ENCODE measurements at regions not wholly inside any gene's neighbourhood (a gene's known extent, or its start where the extent isn't known, plus 50 kb on each side); places are given as distances from the start of the nearest gene placed in this dataset.

DNA sequence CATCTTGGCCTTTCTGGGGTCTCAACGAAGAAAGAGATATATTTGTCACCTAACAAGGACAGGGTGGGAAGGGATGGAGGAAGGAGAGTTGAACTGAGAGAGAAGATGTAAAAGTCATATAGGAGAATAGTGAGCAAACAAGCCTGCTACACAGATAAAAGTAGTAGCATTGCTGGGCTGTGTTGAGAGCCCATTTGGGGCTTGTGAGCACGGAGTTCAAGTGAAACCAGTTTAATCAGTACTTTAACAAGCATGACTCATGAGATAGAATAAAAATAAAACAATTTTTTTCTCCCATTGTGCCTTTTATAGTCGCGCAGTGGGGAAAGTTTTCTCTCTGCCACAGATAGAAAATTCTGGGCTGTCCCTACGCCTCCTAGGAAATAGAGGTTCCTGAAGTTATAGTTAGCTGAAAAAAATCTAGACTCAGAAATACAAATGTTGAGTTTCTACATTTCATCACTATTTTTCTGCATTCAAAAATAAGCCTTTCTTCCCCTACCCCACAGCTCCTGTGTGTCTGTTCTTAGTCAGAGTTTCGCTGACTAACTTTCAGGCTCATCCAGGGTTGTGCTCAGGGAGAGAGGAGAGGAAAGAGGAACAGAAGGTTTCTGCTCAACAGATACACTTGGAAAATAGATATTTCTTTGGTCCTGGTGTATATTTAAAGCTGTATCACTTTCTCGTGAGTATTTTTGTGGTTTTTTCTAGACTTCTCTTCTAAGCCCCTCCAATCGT is 395.8 kb upstream of the ADAMTSL1 start:
- DNase-seq (no peak), ATAC-seq (no peak)
- Histone ChIP-seq H3K27ac (no peak overlapping the region), H3K4me1 (no peaks in the 10 kb centered on the region), H3K27me3 (no peaks in the 10 kb centered on the region), H3K9me3 (no peaks in the 10 kb centered on the region), H3K4me3 (no peak overlapping the region), H3K36me3 (no peaks in the 10 kb centered on the region)
- intact Hi-C loops (cut with DNase I), result no loop called here
- TF ChIP-seq, protein P1, sequence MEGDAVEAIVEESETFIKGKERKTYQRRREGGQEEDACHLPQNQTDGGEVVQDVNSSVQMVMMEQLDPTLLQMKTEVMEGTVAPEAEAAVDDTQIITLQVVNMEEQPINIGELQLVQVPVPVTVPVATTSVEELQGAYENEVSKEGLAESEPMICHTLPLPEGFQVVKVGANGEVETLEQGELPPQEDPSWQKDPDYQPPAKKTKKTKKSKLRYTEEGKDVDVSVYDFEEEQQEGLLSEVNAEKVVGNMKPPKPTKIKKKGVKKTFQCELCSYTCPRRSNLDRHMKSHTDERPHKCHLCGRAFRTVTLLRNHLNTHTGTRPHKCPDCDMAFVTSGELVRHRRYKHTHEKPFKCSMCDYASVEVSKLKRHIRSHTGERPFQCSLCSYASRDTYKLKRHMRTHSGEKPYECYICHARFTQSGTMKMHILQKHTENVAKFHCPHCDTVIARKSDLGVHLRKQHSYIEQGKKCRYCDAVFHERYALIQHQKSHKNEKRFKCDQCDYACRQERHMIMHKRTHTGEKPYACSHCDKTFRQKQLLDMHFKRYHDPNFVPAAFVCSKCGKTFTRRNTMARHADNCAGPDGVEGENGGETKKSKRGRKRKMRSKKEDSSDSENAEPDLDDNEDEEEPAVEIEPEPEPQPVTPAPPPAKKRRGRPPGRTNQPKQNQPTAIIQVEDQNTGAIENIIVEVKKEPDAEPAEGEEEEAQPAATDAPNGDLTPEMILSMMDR (IDR thresholded peaks at IDR 0.05), result no peak

- H3K4me3 ChIP-seq, result no peak overlapping the region
- no peaks in the 10 kb centered on the region for H3K9me3 ChIP-seq
- no peaks in the 10 kb centered on the region for H3K36me3 ChIP-seq
- ATAC-seq, result no peak
- no peak overlapping the region for H3K27ac ChIP-seq
- no peaks in the 10 kb centered on the region for H3K4me1 ChIP-seq
- intact Hi-C loops (cut with DNase I), result no loop called here
- TF ChIP-seq, protein P1 (IDR thresholded peaks at IDR 0.05), result no peak
- DNase-seq, result no peak
- no peaks in the 10 kb centered on the region for H3K27me3 ChIP-seq
Measured at GRCh38 chr9:18092138-18092537, 381.8 kb upstream of the ADAMTSL1 start.

GRCh38 chr9:18106006-18106560 is 367.9 kb upstream of the ADAMTSL1 start:
- Histone ChIP-seq H3K4me1 (no peaks in the 10 kb centered on the region), H3K36me3 (no peaks in the 10 kb centered on the region), H3K27me3 (peaks cover under 1% of the 10 kb centered on the region), H3K27ac (no peak overlapping the region), H3K4me3 (no peak overlapping the region), H3K9me3 (no peaks in the 10 kb centered on the region)
- intact Hi-C loops (cut with DNase I), result no loop called here
- ATAC-seq (no peak), DNase-seq (no peak)
- TF ChIP-seq, protein P1 (IDR thresholded peaks at IDR 0.05), result no peak

DNA sequence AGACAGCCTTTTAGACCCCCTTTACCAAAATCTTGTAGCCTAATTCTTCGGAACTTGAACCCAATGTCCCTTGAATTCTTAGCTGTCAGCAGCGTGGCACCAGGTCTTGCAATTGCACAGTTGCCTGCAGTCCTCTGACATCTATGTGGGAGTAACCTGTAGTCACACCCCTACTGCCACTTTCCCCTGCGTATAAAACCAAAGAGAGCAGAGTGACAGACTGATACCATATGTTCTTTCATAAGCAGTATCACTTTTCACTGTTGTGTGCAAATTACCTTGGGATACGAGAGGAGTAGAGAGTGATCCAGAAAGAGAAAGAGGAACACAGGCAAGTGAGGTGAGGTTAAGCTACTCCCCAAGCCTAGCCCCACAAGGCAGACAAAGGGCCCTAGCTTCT is 364.3 kb upstream of the ADAMTSL1 start:
- no peak overlapping the region for H3K4me3 ChIP-seq
- no peak for ATAC-seq
- intact Hi-C loops (cut with DNase I), result no loop called here

GRCh38 chr9:18111146-18111545 is 362.8 kb upstream of the ADAMTSL1 start:
- H3K9me3 ChIP-seq, result no peaks in the 10 kb centered on the region
- DNase-seq (no peak), ATAC-seq (no peak)
- TF ChIP-seq, protein P1 (IDR thresholded peaks at IDR 0.05), result no peak
- no peaks in the 10 kb centered on the region for H3K4me1 ChIP-seq
- no peaks in the 10 kb centered on the region for H3K27me3 ChIP-seq
- H3K4me3 ChIP-seq, result no peak overlapping the region
- H3K36me3 ChIP-seq, result no peaks in the 10 kb centered on the region
- intact Hi-C loops (cut with DNase I), result no loop called here
- H3K27ac ChIP-seq, result no peak overlapping the region

More for the DNA sequence above, 364.3 kb upstream of the ADAMTSL1 start:
- TF ChIP-seq, protein P1 (IDR thresholded peaks at IDR 0.05), result no peak
- no peaks in the 10 kb centered on the region for H3K4me1 ChIP-seq
- no peak for DNase-seq
- H3K27ac ChIP-seq, result no peak overlapping the region
- no peaks in the 10 kb centered on the region for H3K36me3 ChIP-seq
- no peaks in the 10 kb centered on the region for H3K9me3 ChIP-seq
- H3K27me3 ChIP-seq, result no peaks in the 10 kb centered on the region
